HG03139 (cell line): ENCODE measurements at regions not wholly inside any gene's neighbourhood (a gene's known extent, or its start where the extent isn't known, plus 50 kb on each side); places are given as distances from the start of the nearest gene placed in this dataset.

Experiments
- ATAC-seq: cut with Tn5 transposase; IDR thresholded peaks from one replicate; pipeline ENCODE4 v1.9.1; 2021; ENCODE audit not compliant: unreplicated experiment

DNA sequence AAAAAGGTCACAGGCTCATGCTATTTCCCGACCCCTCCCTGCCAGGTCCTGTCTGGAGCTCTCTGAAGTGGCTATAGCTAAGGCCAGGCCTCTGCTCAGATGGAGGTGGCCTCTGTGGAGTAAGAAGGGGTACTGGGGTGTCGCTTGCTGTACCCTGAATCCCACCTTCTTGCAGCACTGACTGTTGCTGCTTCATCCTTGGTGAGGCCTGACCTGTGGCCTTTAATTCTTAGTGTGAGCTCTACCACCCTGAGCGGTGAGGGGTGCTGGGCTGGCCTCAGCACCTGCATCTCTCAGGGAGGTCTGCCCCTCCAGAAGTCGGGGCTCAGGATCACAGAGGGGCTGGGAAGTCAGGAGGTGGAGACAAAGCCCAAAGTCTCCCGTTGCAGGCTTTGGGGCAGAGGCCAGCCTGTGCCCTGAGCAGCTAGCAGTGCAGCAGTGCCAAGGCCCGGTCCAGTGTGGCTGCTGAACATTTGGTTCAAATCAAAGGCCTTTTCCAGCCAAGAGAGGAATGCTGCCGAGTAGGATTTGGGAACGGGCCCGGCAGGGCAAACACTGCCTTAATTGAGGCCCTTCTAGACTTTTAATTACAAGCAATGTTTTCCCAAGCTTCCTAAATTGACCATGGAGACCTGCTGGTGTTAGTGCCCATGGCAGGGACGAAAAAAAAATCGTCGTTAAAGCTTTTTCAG lies 133.5 kb upstream of the HAAO start:
- ATAC-seq: no peak

DNA sequence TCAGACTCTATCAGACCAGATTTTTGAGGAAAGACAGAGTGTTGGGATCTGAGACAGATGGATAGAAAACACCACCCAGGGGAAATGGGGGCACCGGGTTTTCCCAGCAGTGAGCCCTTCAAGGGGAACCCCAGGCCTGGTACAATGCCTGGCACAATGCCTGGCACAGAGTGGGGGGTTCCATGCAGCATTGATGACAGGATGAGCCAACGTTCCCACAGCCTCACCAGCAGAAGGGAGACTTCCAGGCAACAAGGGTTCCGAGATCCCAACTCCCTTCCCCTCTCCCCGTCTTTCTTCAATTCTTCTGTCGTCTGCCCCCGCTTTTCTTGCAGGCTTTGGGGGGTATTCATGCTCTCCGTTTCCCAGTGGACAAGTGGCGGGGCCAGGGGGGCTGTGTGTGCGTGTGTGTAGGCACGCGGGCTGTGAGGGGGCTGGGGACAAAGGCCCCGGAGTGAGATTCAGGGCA lies 132.1 kb upstream of the HAAO start:
- no peak for ATAC-seq

DNA sequence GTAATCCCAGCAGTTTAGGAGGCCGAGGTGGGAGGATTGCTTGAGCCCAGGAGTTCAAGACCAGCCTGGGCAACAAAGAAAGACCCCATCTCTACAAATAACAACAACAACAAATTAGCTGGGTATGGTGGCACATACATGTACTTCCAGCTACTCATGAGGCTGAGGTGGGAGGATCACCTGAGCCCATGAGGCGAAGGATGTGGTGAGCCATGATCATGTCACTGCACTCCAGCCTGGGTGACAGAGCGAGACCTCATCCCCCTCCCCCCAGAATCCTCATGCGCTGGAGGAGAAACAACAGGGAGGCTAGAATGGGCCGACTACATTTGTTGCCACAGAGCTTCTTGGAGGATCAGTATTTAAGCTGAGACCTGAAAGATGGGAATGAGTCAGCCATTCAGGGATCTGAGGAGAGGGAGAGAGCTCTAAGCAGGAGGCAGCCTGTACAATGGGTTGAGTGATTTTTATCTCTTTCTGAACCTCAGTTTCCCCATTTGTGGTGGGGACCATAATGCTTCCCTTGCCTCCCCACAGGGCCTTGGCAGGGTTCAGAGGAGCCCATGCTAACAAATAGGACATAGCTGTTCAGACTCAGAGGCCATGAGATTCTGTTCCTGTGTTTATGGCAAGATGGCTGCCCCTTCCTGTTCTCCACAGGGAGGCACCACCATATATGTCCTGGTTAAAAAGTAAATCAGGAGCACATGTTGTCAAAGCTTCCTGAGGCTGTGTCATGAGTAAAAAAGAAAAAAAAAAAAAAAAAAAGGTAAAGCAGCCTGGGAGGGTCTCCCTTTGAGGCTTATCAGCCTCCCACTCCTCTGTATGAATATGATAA lies 131.4 kb upstream of the HAAO start:
- ATAC-seq: no peak

DNA sequence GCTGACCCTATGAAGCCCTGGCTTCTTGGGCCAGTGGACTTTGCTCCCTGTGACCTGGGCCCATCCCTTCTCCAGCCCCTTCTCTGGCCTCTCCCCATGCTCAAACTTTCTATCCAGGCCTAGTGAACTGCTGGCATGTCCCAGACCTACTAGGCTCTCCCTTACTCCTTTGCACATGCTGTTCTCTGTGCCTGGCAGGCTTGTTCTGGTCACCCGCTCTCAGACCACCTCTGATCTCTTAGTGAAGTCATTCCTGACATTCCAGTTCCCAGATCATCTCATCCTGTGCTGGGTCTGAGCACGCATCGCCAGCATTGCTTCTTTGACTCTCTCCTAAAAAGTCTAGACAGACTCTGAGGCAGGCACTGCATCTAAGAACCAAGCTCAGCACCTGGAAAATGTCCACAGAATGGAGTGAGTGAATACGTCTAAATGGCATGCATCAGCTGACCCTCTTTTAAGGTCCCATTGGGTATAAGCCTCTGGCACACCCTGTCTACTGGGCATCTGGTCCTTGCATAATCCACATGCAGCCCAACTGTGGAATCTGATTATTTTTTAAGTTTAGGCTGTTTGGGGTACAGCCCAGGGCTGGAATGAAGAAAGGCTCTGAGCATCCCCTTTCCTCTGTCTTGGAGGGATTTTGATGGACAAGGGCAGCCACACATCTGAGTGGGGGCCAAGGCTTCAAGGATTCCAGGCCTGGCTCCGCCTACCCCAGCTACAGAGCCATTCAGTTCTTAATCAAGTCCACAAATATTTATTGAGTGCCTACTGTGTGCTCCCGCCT lies 130.6 kb upstream of the HAAO start:
- no peak for ATAC-seq

DNA sequence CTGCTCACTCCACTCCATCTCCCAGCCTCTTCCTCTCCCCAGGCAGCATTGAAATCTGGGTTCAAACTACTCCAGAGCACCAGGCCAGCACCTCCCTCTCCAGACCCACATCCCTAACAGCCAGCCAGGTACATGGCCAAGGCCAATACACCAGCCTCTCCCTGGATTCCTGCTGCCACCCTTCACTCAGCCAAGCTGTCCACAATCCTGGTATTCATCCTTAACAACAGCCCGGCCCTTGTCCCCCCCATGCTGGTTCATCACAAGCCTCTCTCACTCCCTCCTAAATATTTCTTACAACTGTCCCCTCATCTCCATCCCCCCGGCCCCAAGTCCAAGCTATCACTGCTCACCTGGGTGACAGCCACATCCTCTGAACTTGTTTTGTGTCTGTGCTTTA lies 129.9 kb upstream of the HAAO start:
- ATAC-seq: no peak

DNA sequence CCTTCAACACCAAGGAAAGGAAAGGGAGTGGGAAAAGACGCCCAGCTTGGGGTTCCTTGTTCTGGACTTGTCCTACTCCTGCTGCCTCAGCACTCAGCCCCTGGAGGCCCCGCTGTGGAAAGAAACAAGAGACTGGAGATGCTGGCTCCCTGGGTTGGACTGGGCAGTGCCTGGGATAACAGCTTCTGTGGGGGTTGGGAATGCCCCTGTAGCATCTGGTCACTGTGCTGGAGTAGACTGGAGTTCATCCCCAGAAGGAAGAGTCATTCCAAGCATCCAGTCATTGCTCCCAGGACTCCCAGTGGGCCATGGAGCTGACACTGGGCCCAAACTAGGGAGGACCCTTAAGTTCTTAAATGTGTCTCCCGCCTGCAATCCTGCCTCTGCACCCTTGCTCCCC lies 129.3 kb upstream of the HAAO start:
- no peak for ATAC-seq

DNA sequence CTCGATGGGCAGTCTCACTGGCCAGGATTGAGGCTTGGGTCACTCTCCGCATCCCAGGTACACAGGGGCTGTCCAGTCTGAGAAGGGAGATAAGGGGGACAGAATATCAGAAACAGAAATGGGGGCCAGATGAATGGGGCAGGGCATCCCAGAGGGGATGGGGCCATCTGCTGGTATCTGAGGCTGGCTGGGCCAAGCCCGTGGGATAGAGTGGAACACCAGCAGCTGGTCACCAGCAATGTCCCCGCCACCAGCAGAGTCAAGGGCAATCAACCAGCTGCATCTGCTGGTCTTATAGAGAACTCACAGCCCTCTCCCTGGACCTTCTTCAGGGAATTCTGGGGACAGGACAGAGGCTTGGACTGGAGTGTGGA lies 128.8 kb upstream of the HAAO start:
- no peak for ATAC-seq

DNA sequence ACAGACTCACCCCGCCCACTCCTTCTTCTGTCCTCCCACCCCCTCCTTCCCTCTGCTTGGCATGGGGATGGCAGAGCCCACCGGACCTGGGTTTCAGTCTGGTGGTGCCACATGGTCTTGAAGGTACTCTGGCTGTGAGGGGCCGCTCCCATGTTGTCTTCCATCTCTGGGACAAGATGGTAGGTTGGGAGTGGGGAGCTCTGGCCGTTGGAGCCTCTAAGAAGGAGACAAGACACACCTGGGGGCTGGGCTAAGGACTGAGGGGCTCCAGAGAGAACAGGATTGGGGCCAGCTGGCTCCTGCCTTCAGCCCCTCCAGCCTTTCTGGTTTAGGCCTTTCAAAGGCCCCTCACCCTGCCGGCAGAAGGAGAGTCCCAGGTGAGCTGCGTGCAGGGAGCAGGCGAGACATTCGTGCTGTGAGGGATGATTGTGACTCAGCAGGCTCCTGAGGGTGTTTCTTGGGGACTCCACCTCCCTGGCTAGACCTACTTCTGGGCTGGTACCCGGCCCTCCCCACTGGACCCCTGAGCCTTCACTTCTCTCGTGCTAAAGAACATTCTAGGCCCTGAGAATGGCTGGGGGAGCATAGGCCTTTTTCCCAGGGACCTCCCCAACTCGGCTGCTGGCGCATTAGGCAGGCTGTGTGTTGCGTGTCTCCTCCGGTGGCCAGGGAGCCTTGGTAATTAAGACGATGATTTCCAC lies 128.2 kb upstream of the HAAO start:
- no peak for ATAC-seq

DNA sequence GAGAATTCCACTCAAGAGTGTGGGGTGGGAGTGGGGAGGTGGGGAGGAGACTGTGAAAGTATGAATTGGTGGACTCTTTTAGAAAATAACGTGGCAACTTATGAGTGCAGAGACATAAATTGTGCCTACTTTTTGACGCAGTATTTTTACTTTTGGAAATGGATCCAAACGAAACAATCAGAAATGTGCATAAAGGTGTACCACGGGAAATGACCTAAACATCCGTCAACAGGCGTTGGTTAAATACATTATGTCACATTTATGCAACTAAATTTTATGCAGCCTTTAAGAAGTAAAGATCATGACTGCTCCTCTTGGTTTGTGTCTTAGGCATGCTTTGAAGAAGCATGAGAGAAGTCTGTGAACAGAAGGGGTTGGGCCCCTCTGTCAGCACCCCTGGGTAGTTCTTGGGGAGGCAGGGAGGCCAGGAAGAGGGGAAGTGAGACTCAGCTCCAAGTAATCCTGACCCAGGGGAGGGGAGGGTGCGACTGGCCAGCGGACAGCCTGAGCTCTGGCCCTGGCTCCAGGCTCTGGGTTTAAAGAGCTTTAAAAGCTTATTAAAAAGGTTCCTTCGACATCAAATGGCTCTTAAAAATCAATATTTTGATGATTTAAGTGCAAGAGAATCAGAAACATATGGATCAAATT lies 126.4 kb upstream of the HAAO start:
- ATAC-seq: no peak

DNA sequence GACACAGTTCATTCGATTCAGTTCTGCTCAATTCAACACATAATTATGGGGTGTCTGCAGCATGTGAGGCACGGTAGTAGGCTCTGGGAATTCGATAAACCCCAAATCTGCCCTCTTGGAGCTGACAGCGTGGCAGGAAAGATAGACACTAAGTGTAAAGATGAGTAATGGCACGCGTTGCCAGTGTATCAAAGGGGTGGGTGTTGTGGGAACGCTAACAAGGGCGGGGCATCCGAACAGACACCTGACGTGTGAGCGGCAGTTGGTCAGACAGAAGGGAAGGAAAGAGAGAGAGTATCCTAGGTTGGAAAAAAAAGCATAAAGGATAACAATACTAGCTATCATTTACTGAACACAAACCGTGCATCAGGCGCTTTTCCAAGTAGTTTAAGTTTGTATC lies 125.7 kb upstream of the HAAO start:
- no peak for ATAC-seq

DNA sequence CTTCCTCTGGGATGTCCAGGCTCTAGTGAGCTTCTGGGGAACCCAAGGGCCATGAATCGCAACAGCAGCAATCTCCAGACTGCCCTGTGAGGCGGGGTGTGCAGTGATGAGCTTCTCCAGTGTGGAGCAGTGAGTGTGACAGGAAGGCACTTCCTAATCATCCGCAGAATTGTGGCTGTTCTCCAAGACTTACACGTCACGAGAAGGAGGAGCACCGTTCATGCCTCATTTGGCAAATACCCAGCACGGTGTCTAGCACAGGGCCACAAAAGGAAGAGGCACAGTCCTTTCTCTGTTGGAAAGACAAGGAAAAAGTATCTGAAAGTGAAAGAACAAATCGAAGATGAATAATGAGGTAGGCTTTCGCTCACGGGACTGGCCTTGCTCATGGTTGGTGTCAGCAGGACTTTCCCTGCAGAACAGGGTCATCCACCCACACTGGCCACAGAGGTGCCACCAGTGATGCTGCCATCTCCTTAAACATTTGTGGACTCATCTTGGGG lies 125.1 kb upstream of the HAAO start:
- no peak for ATAC-seq

DNA sequence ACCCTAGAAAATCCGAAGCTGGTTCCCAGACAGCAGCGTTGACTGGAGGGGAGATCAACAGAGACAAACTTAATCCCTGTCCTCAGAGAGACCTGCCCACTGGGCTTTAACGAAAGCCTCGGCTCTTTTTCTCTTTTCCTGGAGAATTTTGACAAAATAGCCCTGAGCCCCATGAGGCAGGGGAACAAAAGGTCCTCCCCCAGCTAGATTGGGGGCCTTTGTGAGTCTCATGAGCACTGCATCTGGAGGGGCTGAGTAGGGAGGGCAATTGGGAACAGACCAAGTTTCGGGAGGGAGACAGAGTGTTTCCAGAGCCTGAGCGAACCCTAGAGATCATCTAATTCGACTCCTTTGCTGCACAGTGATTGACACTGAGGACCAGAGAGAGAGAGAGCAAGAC lies 123.9 kb upstream of the HAAO start:
- no peak for ATAC-seq

DNA sequence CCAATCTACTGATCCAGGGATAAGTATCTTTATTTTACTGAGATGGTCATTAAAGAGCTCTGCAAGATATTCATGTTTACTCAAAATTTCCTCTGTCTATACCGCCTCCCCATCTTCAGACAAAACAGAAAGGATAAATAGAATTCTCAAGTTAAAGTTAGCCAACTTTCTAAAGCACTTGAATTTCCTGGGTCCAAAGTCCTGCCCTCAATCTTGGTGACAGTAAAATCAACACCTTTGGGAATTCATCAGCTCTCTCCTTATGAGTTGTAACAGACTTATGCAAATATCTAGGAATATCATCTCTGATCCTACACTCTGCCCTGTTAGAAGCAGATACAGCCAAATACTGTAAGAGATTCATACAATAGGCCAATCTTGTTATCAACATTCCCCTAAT lies 122.5 kb upstream of the HAAO start:
- ATAC-seq: no peak

DNA sequence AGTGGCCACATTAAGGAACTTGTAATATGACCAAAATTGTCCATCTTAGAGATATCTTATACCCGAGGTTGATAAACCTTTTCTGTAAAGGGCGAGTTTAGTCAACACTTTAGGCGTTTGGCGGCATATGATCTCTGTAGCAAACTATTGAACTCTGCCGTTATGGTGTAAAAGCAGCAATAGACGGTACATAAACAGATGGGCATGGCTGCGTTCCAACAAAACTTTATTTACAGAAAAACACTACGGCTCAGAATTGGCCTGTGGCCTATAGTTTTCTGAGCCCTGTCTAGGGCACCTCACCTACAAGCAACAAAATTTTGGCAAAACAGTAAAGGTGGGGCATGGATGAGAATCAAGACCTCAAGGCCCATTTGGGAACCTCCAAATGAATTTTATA lies 121.9 kb upstream of the HAAO start:
- ATAC-seq: no peak

DNA sequence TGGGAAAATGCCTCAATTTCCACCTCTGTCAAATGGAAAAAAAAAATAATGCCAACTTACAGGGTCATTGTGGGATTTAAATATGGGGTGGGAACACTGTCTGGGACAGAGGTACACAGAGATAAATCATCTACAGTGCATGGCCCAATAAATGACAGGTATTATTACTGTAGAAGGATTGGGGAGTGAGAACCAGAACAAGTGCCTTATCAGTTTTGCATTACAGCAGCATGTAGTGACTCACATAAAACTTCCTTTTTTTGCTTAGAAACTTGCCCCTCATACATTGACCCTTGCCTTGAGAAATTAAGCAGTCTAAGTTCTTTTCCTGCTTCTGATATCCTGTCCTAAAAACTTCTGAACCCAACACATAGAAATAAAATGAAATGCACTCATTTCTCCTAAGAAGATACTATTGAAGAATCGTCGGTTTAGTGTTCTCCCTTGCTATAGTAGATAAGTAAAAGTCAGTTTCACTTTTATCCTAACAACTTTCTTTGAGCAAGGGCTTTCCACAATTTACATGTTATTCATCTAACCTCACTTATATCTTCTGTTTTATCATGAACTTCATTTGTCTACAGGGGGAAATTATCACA lies 121.0 kb upstream of the HAAO start:
- no peak for ATAC-seq

DNA sequence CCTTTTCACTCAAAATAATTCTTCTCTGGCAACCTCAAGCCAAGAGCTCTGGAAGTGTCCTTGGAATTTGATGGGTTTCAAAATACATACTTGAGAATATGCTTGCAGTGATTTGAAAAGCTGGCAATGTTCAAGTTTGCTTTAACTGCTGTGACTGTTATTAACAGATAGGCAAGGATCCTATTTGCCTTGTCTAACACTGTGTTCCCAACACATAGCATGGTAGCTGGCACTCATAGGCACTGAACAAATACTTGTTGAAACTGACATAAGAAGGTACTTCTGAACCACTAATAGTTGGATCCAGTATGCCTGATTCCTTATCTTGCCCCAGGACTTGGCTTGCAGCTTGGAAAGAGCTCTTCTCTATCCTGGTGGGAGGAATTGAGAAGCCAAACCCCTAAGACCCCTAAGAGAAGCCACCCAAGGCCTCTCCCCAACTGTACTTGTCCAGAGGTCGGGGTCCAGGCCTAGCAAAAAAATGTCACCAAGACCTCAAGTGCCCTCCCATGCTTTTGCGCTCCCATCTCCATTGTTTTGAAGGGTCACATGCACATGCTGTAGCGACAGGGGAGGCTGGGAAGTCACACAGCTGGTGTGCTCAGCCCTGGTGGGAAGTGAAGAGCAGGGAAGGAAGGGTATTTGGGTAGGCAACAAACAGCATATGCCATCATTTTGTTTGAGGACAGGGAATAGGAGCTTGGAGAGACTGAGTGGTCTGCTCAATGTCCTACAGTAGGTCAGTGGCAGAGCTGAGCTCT lies 118.4 kb upstream of the HAAO start:
- no peak for ATAC-seq

DNA sequence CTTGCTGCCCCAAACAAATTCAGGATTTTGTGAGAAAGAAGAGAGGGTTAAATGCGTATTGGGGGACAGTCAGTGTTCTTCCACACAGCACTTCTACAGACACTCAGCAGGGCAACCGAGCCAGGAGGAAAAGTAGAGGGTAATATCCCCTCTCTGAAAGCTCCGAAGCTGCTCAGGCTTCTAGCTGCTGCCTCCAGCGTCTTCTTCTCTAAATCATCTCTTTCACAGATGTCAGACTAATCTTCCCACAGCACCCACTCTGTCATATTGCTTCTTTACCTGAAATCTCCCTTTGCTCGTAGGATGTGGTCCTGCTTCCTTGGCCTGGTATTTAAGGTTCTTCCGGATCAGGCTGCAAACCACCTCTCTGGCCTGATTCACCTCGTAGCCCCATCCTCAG lies 117.6 kb upstream of the HAAO start:
- ATAC-seq: no peak

DNA sequence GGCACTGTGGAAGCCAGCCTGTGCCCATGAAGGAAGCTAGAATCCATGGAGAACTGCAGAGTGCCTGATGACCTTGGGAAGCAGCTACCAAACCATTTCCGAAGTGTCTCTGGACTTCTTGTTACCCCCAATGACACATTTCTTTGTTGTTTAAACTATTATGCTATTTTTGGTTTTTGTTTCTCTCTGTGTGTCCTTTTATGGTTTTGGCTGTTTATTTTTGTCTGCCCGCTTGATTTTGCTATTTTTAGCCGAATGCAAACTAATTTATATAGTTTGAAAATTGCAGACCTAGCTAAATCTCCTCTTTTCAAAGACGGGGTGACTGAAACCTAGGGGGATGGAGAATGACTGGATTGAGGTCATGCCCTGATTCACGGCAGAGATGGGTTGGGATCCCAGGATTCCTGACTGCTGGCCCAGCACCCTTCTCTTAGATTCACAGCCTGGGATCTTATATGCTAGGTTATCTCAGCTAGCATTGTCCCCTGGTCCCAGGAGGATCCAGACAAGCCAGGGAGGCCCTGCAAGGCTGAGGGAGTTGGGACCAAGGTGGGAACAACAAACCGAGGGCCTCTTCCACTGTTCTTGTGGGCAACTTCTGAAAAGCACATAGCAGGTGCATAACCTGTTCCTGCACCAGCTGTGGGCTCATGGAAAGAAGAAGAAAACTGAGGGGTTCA lies 116.3 kb upstream of the HAAO start:
- no peak for ATAC-seq

DNA sequence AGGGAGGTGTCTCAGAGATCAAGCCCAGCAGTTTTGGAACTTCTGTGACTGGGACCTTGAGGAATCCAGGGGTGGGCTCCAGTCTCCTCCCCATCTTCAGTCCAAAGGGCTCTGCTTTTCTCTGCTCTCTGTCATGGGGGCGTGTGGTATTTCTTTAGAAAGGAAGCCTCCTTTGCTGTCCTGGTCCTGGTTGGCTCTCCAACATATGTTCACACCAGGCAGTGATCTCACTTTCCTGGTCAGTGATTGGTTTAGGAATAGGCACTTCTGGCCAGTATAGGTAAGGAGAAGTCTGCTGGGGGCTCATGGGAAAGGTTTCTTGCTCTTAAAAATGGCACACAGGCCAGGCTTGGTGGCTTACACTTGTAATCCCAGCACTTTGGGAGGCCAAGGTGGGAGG lies 115.5 kb upstream of the HAAO start:
- ATAC-seq: no peak
